Activated T-cell treated with anti-CD3 and anti-CD28 coated beads, Interleukin-2, amount 50 U/mL, for 4 hours (primary cell): ENCODE measurements at regions not wholly inside any gene's neighbourhood (a gene's known extent, or its start where the extent isn't known, plus 50 kb on each side); places are given as distances from the start of the nearest gene placed in this dataset.
"Not testable (repeated sequence)": the region's sequence is repeated elsewhere in the genome, so short reads cannot be mapped to it uniquely, and the experiment has no call there.

Experiments
- ATAC-seq, 2 donors: fragments of 200-7000 bp; cut with Tn5 transposase; one replicate each; pipeline ENCODE4 v1.10.0; 2021
- DNase-seq: peaks from one replicate; pipeline ENCODE4 v3.0.0-alpha.2; 2020
- H3K27me3 Mint-ChIP-seq: one replicate; pipeline ENCODE4 v1.8.0; 2021; ENCODE audit warnings: low read depth, mixed read lengths
- H3K36me3 Mint-ChIP-seq: one replicate; pipeline ENCODE4 v1.8.0; 2022; ENCODE audit warnings: mixed read lengths; ENCODE audit not compliant: insufficient read depth
- H3K4me1 Mint-ChIP-seq: one replicate; pipeline ENCODE4 v1.8.0; 2021; ENCODE audit warnings: low read depth, mixed read lengths
- H3K4me3 Mint-ChIP-seq: one replicate; pipeline ENCODE4 v1.8.0; 2021; ENCODE audit warnings: mild to moderate bottlenecking, moderate library complexity, mixed read lengths
- H3K9me3 Mint-ChIP-seq: one replicate; pipeline ENCODE4 v1.8.0; 2021; ENCODE audit warnings: mixed read lengths

DNA sequence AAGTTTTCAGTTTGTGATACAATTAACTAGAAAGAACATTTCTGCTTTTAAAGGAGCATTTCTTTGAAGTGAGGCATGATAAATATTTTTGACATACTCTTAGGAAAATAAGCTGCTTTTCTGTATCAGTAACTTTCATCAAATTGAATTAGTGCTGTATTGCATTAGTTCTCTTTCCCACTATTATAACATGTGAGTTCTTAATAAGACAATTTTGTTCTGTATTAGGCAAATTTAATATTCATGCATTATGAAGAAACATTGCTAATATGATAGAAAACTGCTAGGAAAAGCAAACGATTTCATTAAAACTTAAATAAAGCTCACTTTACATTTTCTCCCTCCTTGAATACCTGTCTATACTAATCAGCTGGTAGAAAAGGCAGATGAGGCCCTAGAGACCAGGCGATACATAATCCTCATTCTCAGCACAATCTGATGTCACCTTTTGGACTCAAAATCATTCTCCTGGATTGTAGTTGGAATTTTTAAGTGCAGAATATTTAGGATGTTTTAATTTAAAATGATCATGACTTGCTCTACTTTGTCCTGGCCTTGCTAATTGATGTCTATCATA is 1636.8 kb downstream of the PCDH9 start:
- Mint-ChIP-seq H3K4me3 (no peak overlapping the region), H3K4me1 (no peaks in the 10 kb centered on the region), H3K36me3 (no peaks in the 10 kb centered on the region), H3K9me3 (peaks cover 5% of the 10 kb centered on the region), H3K27me3 (no peaks in the 10 kb centered on the region)
- DNase-seq (no peak), ATAC-seq (no peak)

DNA sequence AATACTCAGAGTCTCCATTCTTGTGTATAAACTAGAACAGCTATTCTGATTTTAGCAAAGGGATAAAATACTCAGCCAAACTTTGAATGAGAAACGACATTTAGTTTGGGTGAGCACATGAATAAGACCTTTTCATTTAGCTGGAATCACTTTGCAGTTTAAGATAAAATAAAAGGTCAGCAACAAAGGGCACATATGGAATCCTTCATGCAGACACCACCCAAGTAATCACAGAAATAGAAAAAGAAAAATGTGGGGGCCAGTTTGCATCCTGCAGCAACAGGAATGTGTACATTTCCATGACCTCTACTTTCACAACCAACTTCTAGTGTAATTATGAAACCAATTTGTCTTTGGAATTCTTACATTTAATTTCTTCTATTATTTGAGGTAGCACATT is 1637.4 kb downstream of the PCDH9 start:
- Mint-ChIP-seq H3K27me3 (no peaks in the 10 kb centered on the region), H3K36me3 (no peaks in the 10 kb centered on the region), H3K4me1 (no peaks in the 10 kb centered on the region), H3K4me3 (no peak overlapping the region), H3K9me3 (peaks cover 7% of the 10 kb centered on the region)
- DNase-seq (no peak), ATAC-seq (no peak)

DNA sequence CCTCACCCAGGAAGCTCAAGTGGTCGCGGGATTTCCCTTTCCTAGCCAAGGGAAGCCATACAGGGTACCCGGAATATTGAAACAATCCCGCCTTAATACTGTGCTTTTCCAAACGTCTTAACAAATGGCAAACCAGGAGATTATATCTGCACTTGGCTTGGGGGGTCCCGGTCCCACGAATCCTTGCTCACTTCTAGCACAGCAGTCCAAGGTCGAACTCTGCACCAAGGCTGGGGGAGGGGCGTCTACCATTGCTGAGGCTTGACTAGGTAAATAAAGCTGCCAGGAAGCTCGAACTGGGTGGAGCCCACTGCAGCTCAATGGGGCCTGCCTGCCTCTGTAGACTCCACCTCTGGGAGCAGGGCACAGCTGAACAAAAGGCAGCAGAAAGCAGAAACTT is 1644.8 kb downstream of the PCDH9 start:
- Mint-ChIP-seq H3K9me3 (peaks cover 12% of the 10 kb centered on the region), H3K27me3 (no peaks in the 10 kb centered on the region), H3K36me3 (no peaks in the 10 kb centered on the region), H3K4me1 (no peaks in the 10 kb centered on the region), H3K4me3 (no peak overlapping the region)
- no peak for DNase-seq
- no peak for ATAC-seq

DNA sequence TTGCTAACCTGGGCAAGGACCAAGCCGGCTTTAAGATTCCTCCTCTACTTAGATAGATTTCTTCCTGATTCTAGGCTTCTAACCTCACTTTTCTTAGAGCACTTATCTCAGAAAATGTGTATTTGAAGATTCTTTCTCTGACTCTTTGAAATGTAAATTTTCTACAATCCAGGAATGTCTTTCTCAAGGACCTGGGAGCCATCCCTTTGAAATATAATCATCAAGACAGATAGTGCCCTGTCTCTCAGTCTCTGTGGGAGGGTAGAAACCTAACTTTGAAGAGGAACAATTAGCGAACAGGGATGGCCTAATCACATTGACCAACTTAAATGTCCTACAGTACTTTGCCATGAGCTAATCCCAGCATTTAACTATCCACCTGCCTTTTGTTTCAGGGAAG is 1646.0 kb downstream of the PCDH9 start:
- Mint-ChIP-seq H3K36me3 (no peaks in the 10 kb centered on the region), H3K4me3 (no peak overlapping the region), H3K27me3 (no peaks in the 10 kb centered on the region), H3K9me3 (peaks cover 12% of the 10 kb centered on the region), H3K4me1 (no peaks in the 10 kb centered on the region)
- DNase-seq (no peak), ATAC-seq (no peak)

DNA sequence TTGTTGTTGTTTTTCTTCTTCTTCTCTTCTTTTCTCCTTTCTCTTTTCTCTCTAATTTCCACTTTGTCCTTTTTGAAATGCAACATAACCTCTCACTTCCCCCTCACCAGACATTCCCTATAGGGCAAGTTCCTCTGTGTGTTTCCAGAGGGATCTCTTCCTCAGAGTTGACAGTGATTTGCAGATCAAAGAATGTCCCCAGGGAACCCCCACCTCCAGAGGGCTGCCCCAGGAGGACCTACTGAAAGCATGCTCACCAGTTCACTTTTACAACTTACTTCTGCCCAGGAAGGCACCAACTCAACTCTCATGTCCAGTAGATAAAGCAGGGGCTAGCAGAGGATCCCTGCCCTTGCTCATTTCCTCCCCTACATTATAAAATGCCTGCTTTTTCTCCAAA is 1648.0 kb downstream of the PCDH9 start:
- Mint-ChIP-seq H3K36me3 (no peaks in the 10 kb centered on the region), H3K27me3 (no peaks in the 10 kb centered on the region), H3K4me1 (no peaks in the 10 kb centered on the region), H3K4me3 (no peak overlapping the region), H3K9me3 (peaks cover 5% of the 10 kb centered on the region)
- no peak for DNase-seq
- no peak for ATAC-seq

DNA sequence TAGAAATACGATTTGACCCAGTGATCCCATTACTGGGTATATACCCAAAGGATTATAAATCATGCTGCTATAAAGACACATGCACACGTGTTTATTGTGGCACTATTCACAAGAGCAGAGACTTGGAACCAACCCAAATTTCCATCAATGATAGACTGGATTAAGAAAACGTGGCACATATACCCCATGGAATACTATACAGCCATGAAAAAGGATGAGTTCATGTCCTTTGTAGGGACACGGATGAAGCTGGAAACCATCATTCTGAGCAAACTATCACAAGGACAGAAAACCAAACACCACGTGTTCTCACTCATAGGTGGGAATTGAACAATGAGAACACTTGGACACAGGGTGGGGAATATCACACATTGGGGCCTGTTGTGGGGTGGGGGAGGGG is 1665.6 kb downstream of the PCDH9 start:
- DNase-seq, H3K4me1 Mint-ChIP-seq, H3K27me3 Mint-ChIP-seq, ATAC-seq, H3K36me3 Mint-ChIP-seq, H3K4me3 Mint-ChIP-seq: not testable (repeated sequence)
- H3K9me3 Mint-ChIP-seq, result peaks cover 16% of the 10 kb centered on the region

DNA sequence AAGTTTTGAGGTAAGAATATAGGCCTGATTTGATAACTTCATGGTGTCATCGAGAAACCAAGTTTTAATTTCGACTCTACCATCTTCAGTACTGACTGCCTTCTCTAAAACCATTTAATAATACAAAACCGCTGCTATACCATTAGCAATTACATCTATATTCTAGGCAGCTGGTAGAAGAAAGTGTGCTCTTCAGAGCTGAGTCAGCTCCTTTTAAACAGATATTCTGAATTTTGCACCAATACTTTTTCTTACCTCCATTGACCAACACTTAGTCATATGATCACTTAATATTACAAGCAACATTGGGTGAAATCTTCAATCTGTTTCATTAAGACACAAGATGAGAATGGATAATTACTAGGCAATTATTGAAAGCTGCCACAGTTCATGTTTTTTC is 1667.8 kb downstream of the PCDH9 start:
- H3K27me3 Mint-ChIP-seq, result no peaks in the 10 kb centered on the region
- H3K4me3 Mint-ChIP-seq, result no peak overlapping the region
- no peaks in the 10 kb centered on the region for H3K36me3 Mint-ChIP-seq
- no peaks in the 10 kb centered on the region for H3K4me1 Mint-ChIP-seq
- H3K9me3 Mint-ChIP-seq, result peaks cover 16% of the 10 kb centered on the region
- ATAC-seq (no peak), DNase-seq (no peak)

DNA sequence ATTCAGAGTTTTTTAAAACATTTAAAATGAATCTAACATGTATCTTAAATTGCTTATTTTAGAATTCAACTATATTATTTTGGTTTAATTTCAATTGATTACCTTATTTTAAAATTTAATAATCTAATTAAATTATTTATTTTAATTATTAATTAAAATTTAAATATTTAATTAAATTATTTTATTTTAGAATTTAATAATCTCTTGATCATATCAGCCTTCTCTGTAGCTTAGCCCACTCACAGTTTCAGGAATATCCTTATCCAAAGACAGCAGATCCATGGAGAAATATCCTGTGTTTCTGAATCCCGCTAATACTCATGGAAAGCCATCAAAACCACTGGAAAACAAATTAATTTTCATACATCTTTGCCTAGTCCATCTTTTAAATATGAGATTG is 1669.2 kb downstream of the PCDH9 start:
- H3K9me3 Mint-ChIP-seq, result peaks cover 16% of the 10 kb centered on the region
- no peaks in the 10 kb centered on the region for H3K36me3 Mint-ChIP-seq
- H3K27me3 Mint-ChIP-seq, result no peaks in the 10 kb centered on the region
- no peak overlapping the region for H3K4me3 Mint-ChIP-seq
- no peaks in the 10 kb centered on the region for H3K4me1 Mint-ChIP-seq
- ATAC-seq (no peak), DNase-seq (no peak)

DNA sequence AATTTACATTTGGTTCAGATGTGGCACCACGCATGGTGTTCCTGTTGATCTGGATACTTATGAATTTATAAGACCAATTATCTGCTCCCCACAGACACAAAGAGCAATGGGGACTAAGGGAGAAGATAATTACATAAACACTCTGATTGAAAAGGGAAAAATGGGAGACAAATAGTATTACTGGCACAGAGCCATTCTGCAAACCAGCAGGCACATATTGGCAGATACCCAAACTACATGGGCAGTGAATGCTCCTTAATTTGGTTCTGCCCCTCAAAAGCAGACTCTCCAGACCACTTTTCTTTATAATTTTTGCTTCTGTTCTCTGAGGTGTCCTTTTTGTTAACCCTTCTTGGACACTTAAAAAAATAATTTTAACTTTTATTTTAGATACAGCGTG is 1674.2 kb downstream of the PCDH9 start:
- H3K9me3 Mint-ChIP-seq, result peaks cover 32% of the 10 kb centered on the region
- ATAC-seq (no peak), DNase-seq (no peak)
- H3K36me3 Mint-ChIP-seq, result no peaks in the 10 kb centered on the region
- no peaks in the 10 kb centered on the region for H3K4me1 Mint-ChIP-seq
- H3K4me3 Mint-ChIP-seq, result no peak overlapping the region
- H3K27me3 Mint-ChIP-seq, result no peaks in the 10 kb centered on the region

DNA sequence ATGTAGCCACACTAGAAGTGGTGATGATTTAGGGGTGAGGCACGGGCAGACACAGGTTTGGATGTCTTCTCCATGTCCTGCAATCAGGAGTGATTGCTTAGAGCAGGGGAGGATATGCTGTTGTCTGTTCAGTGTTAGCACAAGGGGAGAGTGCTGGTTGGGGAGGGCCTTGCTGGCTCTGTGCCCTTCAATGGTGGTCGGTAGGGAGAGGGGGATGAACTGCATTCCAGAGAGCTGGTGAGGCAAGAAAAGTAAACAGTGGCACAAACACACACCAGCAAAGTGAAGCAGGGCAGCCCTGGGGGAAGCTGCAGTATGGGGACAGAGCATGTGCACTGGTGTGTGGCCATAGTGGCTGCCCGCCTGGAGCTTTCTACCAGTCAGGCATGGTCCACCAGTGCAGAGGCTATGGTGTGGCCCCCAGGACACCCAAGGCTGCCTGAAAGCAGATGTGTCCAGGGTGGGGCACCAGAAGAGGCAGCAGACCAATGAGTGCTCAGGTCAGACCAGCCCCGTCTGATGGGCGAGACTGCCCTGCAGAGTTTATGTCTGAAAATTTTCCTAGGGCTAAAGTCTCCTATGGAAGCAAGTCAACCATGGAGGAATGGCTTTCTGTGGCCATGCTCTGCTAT is 1676.9 kb downstream of the PCDH9 start:
- ATAC-seq, result no peak
- Mint-ChIP-seq H3K9me3 (peaks cover 32% of the 10 kb centered on the region), H3K4me3 (no peak overlapping the region), H3K36me3 (no peaks in the 10 kb centered on the region), H3K27me3 (no peaks in the 10 kb centered on the region), H3K4me1 (no peaks in the 10 kb centered on the region)
- no peak for DNase-seq

DNA sequence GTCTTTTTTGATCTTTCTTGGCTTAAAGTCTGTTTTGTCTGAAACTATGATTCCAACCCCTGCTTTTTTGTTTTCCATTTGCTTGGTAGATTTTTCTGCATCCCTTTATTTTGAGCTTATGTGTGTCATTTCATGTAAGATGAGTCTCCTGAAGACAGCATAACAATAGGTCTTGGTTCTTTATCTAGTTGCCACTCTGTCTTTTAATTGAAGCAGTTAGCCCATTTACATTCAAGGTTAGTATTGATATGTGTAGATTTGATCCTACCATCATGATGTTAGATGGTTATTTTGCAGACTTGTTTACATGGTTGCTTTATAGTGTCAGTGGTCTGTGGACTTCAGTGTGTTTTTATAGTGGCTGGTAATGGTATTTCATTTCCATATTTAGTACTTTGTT is 1678.9 kb downstream of the PCDH9 start:
- no peaks in the 10 kb centered on the region for H3K36me3 Mint-ChIP-seq
- no peak overlapping the region for H3K4me3 Mint-ChIP-seq
- ATAC-seq, result no peak
- no peak for DNase-seq
- H3K4me1 Mint-ChIP-seq, result no peaks in the 10 kb centered on the region
- peaks cover 33% of the 10 kb centered on the region for H3K9me3 Mint-ChIP-seq
- no peaks in the 10 kb centered on the region for H3K27me3 Mint-ChIP-seq

DNA sequence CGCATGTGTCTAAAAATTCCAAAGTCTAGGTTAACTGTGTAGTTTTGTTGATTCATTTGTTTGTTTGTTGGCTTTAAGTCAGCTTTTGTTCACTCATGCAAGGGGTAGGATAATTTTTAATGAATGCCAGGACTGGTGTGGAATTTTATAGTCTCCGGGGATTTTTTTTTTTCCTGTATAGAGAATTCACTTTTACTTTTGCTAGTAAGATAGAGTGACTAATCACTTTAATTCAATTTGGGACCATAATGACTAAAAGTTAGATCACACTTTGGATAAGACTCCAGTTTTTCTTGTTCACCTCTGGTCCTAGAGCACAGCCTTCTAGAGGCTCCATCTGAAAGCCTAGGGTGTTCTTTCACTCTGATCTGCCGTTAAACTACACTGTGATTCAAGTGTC is 1690.0 kb downstream of the PCDH9 start:
- H3K4me1 Mint-ChIP-seq, result no peaks in the 10 kb centered on the region
- DNase-seq (no peak), ATAC-seq (no peak)
- no peaks in the 10 kb centered on the region for H3K27me3 Mint-ChIP-seq
- H3K4me3 Mint-ChIP-seq, result no peak overlapping the region
- no peaks in the 10 kb centered on the region for H3K36me3 Mint-ChIP-seq
- peaks cover 18% of the 10 kb centered on the region for H3K9me3 Mint-ChIP-seq

DNA sequence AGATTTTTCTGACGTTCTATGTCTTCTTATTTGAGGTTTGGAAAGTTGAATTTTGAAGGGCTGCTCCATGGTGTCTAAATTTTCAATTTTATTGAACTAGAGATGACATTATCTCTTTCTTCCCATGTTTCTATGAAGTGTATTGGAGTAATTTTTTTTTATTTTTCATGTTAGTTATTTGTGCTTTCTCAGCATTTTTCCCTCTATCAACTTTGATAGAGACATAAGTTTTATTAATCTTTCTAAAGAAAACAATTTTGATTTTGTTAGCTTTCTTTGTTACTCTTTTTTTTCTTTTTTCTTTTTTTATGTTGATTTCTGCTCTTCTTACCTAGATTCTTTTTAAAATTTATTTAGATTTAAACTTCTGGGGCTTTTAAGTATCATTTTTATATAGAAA is 1694.8 kb downstream of the PCDH9 start:
- Mint-ChIP-seq H3K9me3 (peaks cover 15% of the 10 kb centered on the region), H3K27me3 (no peaks in the 10 kb centered on the region), H3K4me1 (no peaks in the 10 kb centered on the region), H3K36me3 (no peaks in the 10 kb centered on the region), H3K4me3 (no peak overlapping the region)
- no peak for DNase-seq
- ATAC-seq, result no peak

DNA sequence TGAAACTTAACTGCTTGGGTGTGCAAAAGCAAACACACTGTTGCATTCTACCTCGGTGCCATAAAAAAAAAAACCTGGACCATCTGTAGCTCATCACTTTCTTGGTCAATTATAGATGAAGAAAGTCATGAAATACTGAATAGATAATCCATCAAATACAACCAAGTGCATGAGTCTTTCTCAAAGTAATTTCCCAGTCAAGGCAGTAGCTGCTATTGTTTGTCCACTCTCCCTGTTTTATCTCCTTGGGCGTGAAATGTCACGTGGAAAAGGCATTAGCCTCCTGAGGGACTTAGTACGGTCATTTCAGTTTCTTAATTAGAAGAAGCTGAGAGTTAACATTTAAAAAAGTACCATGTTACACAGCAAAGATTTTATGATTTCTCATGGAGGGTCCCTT is 1697.9 kb downstream of the PCDH9 start:
- no peak for DNase-seq
- H3K9me3 Mint-ChIP-seq, result peaks cover 18% of the 10 kb centered on the region
- H3K36me3 Mint-ChIP-seq, result no peaks in the 10 kb centered on the region
- no peaks in the 10 kb centered on the region for H3K4me1 Mint-ChIP-seq
- H3K4me3 Mint-ChIP-seq, result no peak overlapping the region
- no peak for ATAC-seq
- H3K27me3 Mint-ChIP-seq, result no peaks in the 10 kb centered on the region

DNA sequence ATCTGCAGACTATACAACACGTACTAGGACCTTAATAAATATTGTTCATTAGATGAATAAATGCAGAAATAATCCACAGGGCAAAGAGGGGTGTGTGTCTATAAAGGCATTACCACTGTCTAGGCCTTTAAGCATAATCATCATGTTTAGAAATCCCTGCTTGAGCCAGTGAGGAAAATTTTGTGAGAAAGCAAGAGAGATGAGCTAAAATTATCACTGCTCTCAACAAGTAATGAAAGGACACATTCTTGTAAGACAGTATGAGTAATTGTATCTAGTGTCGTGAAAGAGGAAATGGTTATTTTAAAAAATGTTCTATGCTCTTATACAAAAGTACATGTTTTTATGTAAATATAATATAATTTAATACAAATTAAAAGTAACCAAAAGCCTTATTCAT is 1699.4 kb downstream of the PCDH9 start:
- ATAC-seq (no peak), DNase-seq (no peak)
- Mint-ChIP-seq H3K4me1 (no peaks in the 10 kb centered on the region), H3K4me3 (no peak overlapping the region), H3K36me3 (no peaks in the 10 kb centered on the region), H3K27me3 (no peaks in the 10 kb centered on the region), H3K9me3 (peaks cover 25% of the 10 kb centered on the region)

DNA sequence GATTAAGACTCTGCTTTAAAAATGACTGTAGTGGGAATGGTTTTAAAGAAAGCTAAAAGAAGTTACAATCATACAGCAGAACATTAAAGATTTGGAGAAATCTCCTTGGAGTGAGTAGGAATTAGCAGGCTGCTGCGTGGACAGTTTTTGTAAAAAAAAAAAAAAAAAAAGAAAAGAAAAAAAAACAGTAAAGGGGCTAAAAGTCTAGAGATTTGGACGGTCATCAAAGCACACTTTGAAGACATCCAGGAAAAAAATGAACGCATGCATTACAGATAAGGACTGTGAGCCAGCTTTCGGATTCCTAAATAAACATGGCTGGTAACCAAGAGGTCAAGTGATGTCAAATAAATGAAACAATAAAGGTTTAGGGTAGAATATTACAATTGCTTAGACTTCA is 1700.6 kb downstream of the PCDH9 start:
- no peak for ATAC-seq
- Mint-ChIP-seq H3K4me3 (no peak overlapping the region), H3K4me1 (no peaks in the 10 kb centered on the region), H3K27me3 (no peaks in the 10 kb centered on the region), H3K36me3 (no peaks in the 10 kb centered on the region), H3K9me3 (peaks cover 30% of the 10 kb centered on the region)
- no peak for DNase-seq
